ENCODE measurements at regions not wholly inside any gene's neighbourhood (a gene's known extent, or its start where the extent isn't known, plus 50 kb on each side); places are given as distances from the start of the nearest gene placed in this dataset.

GRCh38 chr15:96827981-96828380 is 497.5 kb downstream of the NR2F2 start:
- TF ChIP-seq CTCF (IDR thresholded peaks at IDR 0.05; ENCODE audit: borderline replicate concordance, extremely low read depth, low read length, poor library complexity, severe bottlenecking) (no peak), EZH2 (IDR thresholded peaks at IDR 0.05; ENCODE audit: borderline replicate concordance, low read depth, low read length, severe bottlenecking) (no peak)
